NCI-H2081 treated with DMSO at 0.1 percent for 48 hours (cell line): ENCODE measurements at regions not wholly inside any gene's neighbourhood (a gene's known extent, or its start where the extent isn't known, plus 50 kb on each side); places are given as distances from the start of the nearest gene placed in this dataset.
"Not testable (repeated sequence)": the region's sequence is repeated elsewhere in the genome, so short reads cannot be mapped to it uniquely, and the experiment has no call there.

Experiments used
- DNase-seq: peaks from one replicate; lab custom pipeline; 2025; lab: John Stamatoyannopoulos, UW

DNA sequence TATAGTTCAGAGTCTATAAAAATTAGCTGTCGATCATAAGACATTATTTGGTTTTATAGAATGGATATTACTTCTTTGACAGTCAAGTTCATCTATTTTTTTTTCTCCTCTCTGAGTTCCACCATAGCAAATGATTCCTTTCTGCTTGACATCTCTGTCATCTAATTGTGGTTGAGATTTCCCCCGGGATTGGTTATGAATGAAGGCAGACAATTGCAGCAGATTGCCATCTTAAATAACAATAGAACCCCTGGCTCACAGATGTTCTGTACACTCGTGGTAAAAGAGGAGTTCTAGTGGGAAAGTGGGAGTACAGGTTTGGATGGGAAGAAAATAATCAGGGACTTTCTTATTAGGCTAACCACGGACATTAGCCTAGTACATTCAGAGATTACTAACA is 292.1 kb upstream of the NRXN1 start:
- no peak for DNase-seq

DNA sequence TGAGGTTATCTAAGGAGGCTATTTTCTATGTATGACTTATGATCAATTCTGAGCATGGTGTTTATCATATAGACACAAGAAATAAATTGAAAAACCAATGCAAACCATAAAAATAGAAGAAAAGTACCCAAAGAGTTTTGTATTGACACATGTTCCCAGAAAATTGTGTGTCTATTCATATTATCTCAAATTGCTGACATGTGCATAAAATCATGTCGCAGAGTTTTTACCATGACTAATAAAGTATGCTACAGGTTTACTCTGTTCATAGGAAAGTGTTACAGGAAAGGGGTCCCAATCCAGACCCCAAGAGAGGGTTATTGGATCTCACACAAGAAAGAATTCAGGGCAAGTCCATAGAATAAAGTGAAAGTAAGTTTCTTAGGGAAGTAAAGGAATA is 290.7 kb upstream of the NRXN1 start:
- no peak for DNase-seq

- DNase-seq, result no peak
Observed at GRCh38 chr2:51304311-51304710, 272.4 kb upstream of the NRXN1 start.

- no peak for DNase-seq
Observed at GRCh38 chr2:51301381-51301780, 269.4 kb upstream of the NRXN1 start.

- no peak for DNase-seq
Observed at GRCh38 chr2:51299370-51299769, 267.4 kb upstream of the NRXN1 start.

DNA sequence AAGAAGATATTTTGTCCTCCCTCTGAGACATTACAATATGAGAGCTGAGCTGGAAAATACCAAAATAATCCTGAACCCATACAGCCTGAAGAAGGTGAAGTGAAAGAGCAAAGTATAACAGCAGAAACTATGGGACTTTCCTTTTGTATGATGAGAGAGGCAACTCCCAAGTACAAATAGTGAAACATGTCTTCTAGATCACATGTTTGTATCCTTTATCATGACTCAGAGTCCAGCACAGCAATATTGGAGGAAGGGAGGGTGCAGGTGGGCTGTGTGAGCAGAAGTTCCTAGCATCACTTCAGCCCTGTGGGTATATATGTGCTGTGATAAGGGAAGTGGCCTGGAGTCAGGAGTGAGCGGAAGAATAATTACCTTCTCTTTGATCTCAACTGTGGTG is 265.6 kb upstream of the NRXN1 start:
- no peak for DNase-seq

DNA sequence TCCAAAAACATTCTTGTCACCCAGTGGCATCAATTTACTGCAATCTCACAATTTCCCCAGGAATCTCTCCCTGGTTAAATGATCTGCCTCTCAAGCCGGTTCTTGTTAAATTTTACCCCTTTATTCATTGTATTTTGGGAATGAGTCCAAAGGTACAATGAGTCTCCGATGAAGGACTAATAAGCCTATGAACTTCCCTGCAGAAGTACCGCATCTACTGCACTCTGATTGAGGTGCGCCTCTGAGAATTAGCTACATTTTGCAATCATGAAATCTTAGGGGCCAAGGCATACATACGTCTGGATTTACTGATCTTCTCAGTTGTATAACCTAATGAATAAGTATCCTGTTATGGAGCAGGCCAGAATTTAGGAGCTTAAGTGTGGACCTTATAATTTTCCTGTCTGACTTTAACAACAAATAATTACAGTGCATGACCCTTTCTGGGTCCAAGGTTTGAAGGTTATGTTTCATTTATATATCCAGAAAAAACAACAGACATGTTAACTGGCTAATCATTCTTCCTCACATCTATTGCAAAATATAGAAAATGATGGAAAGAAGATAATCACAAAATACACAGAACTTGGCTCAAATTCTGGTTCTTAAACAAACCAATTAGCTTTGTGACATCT is 261.8 kb upstream of the NRXN1 start:
- no peak for DNase-seq

- DNase-seq, result no peak
Observed at GRCh38 chr2:51291762-51292551, 260.0 kb upstream of the NRXN1 start.

- DNase-seq, result no peak
Observed at GRCh38 chr2:51290725-51291124, 258.8 kb upstream of the NRXN1 start.

DNA sequence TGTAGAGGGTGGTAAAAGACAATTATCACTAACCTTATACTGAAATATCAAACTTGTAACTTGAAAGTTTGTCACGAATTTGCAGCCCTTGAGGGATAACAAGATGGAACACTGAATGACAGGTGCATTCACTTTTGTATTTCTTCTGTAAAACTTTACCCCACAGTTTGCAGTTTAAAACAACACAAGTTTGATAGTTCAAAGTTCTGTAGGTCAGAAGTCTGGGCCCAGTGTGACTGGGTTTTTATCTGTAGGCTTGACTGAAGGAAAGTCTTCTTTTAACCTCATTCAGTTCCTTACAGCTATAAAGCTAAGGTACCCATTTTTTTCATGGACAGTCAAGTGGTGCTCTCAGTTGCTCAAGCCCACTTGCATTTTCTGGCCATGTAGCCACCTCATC is 257.1 kb upstream of the NRXN1 start:
- DNase-seq, result no peak

GRCh38 chr2:51268191-51268590 is 236.3 kb upstream of the NRXN1 start:
- DNase-seq, result no peak

GRCh38 chr2:51265539-51265938 is 233.6 kb upstream of the NRXN1 start:
- DNase-seq, result no peak

DNA sequence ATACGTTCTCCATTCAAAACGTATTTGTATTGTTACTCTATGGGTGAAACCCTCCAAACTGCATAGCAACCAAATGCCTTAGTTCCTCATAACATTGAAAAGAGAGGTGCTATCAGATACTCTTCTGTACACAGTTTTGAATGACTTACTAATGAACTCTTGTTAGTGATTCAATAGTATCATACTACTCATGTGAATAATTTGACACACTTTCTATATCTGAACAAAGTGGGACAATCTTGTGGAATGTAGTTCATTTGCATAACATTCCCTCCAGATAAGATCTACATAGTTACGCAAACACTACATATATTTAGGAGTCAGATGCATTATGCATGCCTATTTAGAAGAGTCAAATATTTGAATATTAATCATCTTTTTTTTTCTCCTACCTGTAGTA is 232.0 kb upstream of the NRXN1 start:
- DNase-seq, result no peak

DNA sequence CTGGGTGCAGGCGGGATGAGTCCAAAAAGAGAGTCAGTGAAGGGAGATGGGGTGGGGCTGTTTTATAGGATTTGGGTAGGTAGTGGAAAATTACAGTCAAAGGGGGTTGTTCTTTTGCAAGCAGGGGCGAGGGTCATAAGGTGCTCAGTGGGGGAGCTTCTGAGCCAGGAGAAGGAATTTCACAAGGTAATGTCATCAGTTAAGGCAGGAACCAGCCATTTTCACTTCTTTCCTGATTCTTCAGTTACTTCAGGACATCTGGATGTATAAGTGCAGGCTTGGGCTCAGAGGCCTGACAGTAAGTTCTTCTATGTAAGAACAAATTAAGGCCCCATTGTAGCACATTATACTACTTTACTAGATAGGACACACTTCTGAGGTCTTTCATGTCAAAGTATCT is 231.2 kb upstream of the NRXN1 start:
- not testable (repeated sequence) for DNase-seq

DNA sequence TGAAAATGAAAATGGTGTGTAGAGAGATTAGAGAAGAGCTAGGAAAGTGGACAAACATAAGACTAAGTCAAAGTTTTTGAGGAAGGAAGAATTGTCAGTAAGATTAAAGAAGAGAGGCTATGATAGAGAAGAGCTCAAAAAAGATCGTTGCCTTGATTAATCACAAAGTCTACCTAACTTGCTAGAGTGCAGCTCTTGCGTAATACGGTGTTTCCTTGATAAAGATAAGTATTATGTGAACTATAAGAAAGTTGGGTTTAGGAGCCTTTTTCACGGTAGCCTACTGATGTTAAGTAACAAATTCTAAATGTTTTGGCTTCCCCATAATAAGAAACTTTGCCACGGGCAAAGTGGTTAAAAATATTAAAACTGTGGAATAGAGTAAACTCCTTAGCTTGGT is 226.4 kb upstream of the NRXN1 start:
- no peak for DNase-seq

GRCh38 chr2:51256736-51257135 is 224.8 kb upstream of the NRXN1 start:
- no peak for DNase-seq

GRCh38 chr2:51251356-51251755 is 219.4 kb upstream of the NRXN1 start:
- no peak for DNase-seq

GRCh38 chr2:51247252-51247805 is 215.4 kb upstream of the NRXN1 start:
- no peak for DNase-seq

DNA sequence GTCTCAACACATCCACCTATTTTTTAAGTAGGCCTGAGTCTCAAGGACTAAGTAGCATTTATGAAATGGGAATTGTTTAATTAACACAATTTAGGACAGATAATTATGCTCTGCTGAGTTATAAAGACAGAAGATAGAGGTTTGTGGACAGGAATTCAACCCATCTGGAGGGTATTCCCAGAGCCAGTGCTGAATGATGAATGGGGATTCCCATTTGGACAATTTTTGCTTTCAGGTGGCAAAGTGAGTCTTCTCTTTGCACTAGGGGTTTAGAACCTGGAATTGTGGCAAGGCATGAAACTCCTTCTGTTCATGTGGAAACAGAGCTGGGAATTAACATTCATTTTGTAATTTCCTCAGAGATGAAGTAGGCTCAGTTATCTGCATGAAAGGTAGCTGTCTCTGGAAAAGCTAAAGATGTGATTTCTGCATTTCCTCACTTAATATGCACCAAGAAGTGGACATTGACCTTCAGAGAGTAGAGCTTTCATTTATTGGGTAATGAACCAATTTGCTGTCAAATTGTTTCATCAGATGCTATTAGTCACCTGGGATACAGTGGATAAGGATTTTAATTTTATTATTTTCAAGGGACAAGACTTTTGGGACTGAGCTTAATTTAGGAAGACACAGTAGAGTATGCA is 212.1 kb upstream of the NRXN1 start:
- no peak for DNase-seq

GRCh38 chr2:51237626-51238271 is 205.8 kb upstream of the NRXN1 start:
- DNase-seq, result no peak

DNA sequence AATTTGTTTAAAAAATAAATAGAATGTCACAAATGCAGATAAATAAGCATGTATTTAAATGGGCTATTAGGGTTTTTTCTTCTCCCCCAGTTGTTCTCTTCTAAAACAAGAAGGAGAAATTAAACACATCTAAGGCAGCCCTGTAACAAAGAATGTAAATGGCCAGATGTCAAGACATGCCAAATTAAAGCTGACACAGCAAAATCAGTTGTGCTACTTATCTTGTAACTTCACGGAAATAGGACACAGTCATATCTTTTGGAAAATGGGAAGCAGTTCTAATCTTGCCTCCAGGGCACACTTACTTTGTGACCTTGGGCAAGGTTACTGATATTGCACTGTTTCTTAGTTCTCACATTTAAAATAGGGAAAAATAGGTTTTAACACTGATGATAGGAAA is 200.1 kb upstream of the NRXN1 start:
- DNase-seq, result no peak

GRCh38 chr2:51231071-51231470 is 199.1 kb upstream of the NRXN1 start:
- no peak for DNase-seq

DNA sequence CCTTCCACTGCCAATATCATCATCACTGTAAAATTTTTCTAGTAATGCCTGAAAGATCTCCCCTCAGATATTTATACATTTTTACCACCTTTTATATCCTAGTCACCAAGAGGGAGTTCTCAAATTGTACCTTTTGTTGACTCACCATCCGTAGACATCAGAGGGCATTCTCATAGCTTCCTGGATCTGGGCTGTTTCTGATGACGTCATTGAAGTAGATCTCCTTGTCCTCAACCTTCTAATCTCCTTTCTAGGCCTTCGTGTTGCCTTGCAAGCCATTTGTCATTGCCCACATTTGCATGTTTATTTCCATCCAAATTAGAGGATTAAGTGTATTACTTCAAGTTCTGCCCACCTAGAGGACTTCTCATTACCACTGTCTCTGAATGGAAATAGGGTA is 193.4 kb upstream of the NRXN1 start:
- DNase-seq, result no peak
